Uterus (tissue), 2 donors: ENCODE measurements at regions not wholly inside any gene's neighbourhood (a gene's known extent, or its start where the extent isn't known, plus 50 kb on each side); places are given as distances from the start of the nearest gene placed in this dataset.

Experiments
- CTCF ChIP-seq, 4 experiments: fragments of 200-600 bp in 2 of 4; fragments of 450-650 bp in 2 of 4; sonication (generic) in 2 of 4; IDR thresholded peaks; one replicate each; pipeline ENCODE4 v1.5.1; 2016 to 2019; ENCODE audit warnings: antibody characterized with exemption in 4 of 4, mild to moderate bottlenecking in 2 of 4, moderate library complexity in 1 of 4
- POLR2A ChIP-seq, 2 donors: fragments of 450-650 bp; IDR thresholded peaks; one replicate each; pipeline ENCODE4 v1.6.1; 2016; ENCODE audit warnings: antibody characterized with exemption in 2 of 2, mild to moderate bottlenecking in 1 of 2, moderate library complexity in 1 of 2

DNA sequence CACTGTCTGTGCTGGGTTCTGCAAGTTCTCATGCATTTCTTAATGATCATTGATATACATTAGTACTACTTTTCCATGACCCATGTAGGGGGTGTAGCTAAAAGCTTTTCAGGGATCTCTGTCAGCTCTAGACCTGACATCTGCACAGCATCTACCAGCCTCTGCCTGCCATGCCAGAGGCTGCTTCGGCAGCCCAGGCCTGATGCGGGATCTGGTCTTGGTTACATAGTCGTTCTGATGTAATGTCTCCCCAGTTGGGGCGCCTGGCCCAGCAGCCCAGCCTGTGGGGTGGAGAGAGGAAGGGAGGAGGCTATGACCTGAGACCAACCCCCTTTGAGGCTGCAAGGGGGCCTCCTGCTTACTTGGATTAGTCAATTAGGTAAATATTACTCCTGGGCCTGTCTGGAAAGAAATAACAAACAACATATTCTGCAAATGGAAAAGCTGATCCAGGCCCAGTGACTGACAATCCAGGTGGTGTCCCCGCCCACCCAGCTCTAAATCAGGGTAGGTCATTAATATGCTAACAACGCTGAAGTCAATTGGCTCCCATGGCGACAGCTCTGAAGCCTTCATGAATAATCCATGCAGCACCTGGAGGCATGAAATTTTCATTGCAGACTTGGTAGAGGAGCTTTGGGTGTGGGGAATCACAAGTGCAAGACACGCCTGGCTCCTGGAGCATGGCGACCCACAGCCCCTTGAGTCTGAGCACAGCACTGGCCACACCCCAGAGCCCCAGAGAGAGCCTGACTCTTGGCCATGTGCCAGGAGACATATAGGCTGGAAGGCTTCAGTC is 575.3 kb downstream of the CMPK2 start:
- TF ChIP-seq CTCF (IDR thresholded peaks at IDR 0.05) (no peak), POLR2A (IDR thresholded peaks at IDR 0.05) (no peak)
